Dermis blood vessel endothelial cell (primary cell): ENCODE measurements at regions not wholly inside any gene's neighbourhood (a gene's known extent, or its start where the extent isn't known, plus 50 kb on each side); places are given as distances from the start of the nearest gene placed in this dataset.

Experiments
- DNase-seq: peaks from one replicate; pipeline ENCODE4 v3.0.0; 2010

DNA sequence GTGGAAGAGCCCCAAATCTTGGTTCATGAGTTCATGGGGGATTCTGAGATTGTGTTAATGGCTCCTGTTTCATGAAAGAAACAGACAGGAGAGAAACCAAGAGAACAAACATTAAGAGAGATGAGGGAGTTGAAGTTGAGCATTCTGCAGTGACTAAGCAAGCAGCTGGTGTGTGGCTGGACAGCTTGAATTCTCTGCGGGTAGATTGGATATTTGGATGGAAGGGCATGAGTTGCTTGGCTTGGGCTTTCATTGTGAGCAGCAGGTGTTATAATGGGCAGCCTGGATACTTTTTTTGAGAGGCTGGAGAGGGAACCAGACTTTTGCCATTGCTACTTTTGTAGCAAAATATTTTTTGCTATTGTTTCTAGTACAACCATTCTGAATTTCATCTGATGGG is 346.8 kb upstream of the SATB1 start:
- no peak for DNase-seq

DNA sequence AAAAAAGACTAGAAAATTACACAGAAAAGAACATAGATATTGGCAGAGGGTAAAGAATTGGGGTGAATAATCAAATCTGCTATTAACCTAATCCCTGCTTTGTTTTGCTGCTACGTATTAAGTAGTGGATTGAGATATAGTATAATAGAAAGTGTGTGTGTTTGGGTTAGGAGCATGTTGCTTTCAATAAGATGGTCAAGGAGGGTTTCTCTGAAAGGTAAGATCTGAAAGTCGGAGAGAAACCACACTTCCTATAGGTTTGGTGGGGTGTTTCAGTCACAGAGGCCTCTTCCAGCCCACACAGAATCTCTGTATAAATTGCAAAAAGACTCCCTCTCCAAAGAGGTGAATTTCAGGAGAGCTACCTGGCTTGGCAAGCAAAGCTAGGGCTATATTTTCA is 345.7 kb upstream of the SATB1 start:
- DNase-seq, result no peak

- DNase-seq, result no peak
Measured at GRCh38 chr3:18767756-18768303, 342.7 kb upstream of the SATB1 start.

DNA sequence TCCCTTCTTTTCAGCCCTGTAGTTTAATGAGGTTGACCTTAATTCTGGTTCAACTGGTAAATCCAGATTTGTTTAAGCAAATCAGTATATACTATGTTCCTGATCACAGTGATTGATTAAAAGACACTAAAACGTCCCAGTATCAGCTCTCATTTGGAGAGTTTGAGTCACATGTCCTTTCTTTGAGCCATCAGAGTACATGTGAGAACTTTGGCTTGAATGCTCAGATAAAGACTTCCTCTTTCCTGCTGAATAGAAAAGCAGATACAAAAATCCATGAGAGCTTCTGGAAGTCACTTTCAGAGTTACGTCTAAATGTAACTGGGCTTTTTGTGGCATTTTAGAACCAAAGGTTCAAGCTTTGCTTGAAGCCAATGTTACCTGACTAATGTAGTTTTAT is 341.8 kb upstream of the SATB1 start:
- DNase-seq, result no peak

DNA sequence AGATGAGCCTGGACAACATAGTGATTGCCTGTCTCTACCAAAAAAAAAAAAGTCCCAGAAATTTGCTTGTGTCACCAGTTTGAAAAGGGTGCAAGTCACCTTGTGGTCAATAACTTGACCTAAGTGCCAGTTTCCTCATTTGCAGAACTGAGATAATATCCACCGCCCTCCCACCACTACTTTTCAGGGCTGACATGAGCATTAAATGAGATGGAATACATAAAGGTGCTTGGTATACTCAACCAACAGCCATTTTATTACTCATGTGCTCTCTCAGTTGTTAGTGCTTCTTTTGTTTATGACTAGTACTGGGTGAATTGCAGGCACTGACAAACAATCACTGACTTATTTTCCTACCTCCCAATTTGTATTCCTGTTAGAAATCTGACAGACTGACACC is 340.5 kb upstream of the SATB1 start:
- DNase-seq, result no peak

GRCh38 chr3:18765161-18765560 is 340.0 kb upstream of the SATB1 start:
- DNase-seq, result no peak

GRCh38 chr3:18761530-18761929 is 336.4 kb upstream of the SATB1 start:
- no peak for DNase-seq

- no peak for DNase-seq
Measured at GRCh38 chr3:18758047-18758704, 333.0 kb upstream of the SATB1 start.

- no peak for DNase-seq
Measured at GRCh38 chr3:18757476-18757875, 332.3 kb upstream of the SATB1 start.

DNA sequence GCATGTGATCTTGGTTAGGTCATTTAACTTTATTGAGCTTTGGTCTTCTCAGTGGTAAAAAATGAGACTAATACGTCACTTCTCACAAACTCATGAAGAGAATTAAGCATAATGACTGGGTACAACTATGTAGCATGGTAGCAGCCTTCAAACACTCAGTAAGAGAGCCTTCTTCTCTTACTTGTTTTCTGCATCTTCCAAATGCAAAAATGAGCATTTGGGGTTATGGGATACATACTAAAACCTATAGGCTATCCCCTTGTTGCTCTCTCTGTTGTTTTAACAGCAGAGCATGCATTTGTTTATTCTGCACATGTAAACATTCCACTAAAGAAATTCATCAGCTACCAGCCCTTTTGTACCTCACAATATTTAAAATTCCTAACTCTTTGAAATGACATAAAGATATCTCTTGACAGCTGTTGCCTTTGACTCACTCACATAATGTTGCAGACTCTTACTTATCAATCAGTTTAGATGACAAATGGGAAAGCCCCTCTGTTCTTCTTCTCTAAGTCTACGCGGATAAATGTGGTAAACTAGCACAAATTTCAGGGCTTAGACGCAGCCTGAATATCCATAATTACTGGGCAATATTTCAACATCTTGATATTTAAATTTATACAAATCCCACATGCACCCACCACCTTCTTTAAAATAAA is 327.3 kb upstream of the SATB1 start:
- no peak for DNase-seq

GRCh38 chr3:18751514-18751913 is 326.4 kb upstream of the SATB1 start:
- DNase-seq, result no peak

DNA sequence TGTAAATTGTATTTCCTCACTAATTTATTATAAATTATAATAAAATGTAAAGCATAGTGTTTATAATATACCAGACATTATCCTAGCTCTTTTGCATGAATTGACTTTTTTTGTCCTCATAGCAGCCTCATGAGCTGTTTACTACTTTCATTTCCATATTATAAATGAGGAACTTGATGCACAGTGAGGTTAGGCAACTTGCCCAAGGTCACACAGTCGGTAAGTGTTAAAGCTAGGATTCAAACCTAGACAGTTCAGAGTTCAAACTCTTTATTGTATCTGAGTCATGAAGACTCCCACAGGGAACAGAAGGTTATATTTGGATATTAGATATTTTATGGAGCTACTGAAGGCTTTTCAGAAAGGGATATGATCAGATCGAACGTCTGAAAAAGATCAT is 322.2 kb upstream of the SATB1 start:
- DNase-seq, result no peak

DNA sequence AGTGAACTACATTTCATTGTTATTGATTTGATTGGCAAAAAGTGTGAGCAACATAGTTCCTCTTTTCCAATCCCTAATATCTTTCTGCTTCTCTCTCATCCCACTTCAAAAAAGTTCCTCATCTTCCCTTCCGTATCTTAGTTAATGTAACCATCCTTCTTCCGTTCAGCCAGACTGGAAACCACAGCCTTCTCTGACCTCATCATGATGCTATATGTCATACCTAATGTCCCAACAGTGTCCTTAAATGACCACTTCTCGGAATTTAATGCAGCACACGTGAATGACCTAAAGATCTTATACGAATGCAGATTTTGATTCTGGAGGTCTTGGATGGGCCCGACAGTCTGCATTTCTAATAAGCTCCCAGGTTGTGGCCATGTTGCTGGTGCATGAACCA is 320.3 kb upstream of the SATB1 start:
- DNase-seq, result no peak

DNA sequence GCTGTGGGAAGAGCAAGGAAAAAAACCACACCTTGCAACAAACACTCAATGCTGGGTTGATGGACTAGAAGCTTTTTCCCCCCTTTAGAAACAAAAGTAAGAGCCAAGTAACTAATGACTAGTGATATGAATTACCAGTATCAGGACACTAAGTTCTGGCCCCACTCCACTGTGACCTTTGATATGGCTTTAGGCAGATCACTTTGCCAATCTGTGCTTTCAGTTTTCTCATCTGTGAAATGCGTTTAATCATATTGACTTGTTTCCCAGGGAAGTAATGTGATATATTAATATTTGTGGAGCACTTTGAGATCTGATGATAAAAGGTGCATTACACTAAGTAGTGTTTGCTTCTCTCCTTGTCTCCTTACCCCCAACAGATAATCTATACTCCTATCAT is 319.3 kb upstream of the SATB1 start:
- no peak for DNase-seq

- DNase-seq, result no peak
Measured at GRCh38 chr3:18743761-18744160, 318.6 kb upstream of the SATB1 start.

GRCh38 chr3:18740631-18741583 is 315.8 kb upstream of the SATB1 start:
- no peak for DNase-seq

DNA sequence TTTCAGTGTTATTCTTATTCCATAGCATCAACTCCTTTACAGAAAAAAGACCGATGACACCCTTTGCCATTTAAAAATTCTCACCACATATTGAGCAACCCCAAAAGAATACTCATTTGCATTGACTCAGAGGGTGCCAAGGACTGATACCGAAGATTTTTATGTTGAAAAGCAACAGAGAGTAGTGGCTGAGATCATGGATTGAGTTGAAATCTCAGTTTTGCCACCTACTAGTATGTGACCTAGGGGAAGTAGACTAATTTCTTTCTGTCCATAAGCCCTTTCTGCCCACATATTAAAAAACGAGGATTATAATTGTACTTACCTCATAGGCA is 313.9 kb upstream of the SATB1 start:
- DNase-seq, result no peak

GRCh38 chr3:18738393-18739098 is 313.4 kb upstream of the SATB1 start:
- DNase-seq, result no peak

DNA sequence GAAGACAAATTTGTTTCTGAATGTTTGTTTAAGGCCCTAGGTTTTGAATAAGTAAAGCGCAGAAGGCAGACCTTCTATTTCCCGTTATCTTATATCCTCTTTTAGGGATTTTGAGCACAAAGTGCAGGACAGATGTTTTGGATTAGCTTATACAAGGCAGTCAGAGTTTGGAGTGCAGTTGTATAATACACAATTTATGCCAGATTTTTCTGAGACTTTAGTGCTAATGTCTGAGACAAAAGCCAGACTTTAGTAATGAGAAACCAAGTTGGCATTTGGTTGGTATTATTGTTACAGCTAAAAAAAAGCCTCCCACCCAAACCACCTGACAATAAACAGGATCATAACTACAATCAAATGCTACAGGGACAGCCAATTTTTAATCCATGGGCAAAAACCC is 309.9 kb upstream of the SATB1 start:
- no peak for DNase-seq

DNA sequence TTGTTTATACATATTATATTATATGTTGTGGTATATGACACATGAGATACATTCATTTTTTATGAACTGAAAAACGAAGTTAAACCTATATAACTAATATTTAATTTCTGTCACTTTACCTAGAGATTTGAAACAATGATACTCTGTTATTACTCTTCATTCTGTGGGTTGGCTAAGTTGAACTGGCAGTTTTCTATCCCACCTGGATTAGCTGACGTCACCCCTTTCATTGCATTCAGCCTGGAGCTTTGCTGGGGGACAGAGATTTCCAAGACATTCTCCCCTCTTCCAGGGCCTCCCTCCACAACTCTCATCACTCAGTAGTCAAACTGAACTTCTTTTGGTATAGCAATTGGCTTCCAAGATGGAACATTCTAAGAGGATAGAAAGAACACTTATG is 309.2 kb upstream of the SATB1 start:
- no peak for DNase-seq

DNA sequence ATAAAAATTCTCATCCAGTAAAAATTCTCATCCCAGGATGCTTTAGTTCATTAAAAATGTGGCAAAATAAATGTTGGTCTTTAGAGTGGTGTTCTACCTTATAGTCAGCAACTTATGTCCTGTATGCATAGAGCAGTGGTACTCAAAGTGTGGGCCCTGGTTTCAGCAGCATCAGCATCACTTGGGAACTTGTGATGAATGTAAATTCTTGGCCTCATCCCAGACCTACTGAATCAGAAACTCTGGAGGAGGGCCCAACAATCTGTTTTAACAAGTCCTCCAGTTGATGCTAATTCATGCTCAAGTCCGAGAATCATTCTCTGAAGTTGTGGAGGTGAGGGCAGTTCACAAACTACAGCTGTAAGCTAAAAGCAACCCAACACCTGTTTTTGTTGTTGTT is 307.3 kb upstream of the SATB1 start:
- no peak for DNase-seq

DNA sequence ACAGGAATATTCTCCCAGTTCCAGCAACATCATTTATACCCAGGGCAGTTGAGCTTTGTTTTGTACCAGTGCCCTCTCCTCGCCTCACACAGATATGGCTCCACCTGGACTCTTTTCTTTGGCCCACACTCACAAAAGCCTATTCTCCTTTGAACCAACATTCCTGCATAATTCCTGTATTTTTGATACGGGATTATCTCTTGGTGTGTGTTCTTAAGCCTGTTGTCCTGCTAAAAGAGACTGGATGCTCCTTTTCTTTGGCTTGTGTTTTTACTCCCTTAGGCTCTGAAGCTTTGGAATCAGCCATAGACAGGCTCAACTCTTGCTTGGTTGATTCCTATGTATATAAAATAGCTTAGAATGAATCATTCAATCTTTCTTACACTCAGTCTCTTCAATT is 305.4 kb upstream of the SATB1 start:
- DNase-seq, result no peak

DNA sequence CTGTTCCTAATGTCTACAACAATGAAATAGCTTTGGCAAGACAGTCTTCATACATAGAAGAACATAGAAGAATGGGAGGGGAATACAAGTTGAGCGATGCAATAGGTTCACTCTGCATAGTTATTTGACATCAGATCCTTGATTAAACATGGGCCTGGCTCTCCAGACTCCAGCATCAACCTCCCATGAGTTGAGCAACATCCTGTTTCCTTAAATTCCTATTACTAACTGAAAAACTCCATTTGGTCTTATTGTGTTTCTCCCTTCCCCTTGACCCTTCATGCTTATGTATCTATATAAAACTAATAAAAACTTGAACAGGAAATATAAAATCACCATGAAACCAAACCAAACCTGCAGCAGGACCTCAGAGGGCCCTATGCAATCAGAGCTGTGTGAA is 304.5 kb upstream of the SATB1 start:
- no peak for DNase-seq
